ENCODE measurements at regions not wholly inside any gene's neighbourhood (a gene's known extent, or its start where the extent isn't known, plus 50 kb on each side); places are given as distances from the start of the nearest gene placed in this dataset.
A peak's percentile ranks its signal among the peaks of the same experiment; 100 is the strongest.

DNA sequence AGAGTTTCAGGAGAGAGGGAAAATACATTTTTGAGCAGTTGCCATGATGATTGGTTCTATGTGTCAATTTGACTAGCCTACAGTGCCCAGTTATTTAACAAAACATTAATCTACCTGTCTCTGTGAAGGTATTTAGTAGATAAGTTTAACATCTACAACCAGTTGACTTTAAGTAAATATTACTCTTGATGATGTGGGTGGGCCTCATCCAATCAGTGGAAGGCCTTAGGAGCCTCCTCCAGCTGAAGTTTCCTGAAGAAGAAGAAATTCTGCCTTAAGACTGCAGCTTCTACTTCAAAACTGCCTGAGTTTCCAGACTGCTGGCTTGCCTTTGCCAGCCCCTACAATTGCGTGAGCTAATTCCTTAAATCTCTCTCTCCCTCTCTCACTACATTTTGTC is 93.6 kb downstream of the OXSM start:
- Mint-ChIP-seq H3K4me1 (ENCODE audit: low read depth) (no peaks in the 10 kb centered on the region), H3K27me3 (ENCODE audit: low read depth) (peaks cover 17% of the 10 kb centered on the region), H3K4me3 (no peak overlapping the region), H3K9me3 (no peaks in the 10 kb centered on the region), H3K36me3 (ENCODE audit: insufficient read depth) (no peaks in the 10 kb centered on the region)
- no peak for ATAC-seq
- no peak for DNase-seq

DNA sequence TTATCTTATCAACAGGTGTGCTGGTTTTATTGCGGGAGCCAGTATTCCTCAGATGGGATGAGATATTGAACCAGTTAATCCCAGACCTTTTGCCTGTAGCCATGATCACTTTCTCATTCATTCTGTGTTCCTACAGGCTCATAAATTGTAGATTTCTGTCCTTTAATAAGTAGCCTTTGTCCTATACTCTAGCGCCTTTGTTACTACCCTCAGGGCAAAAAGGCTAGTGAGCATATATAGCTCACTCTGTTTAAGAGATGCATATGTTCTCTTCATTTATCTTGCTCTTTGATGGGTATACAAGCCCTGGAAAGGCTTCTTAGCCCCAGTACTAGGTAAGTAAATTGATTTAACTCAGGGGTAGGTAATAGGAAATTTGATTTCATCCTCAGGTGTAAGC is 95.1 kb downstream of the OXSM start:
- H3K36me3 Mint-ChIP-seq (ENCODE audit: insufficient read depth): no peaks in the 10 kb centered on the region
- no peaks in the 10 kb centered on the region for H3K4me1 Mint-ChIP-seq (ENCODE audit: low read depth)
- DNase-seq (no peak), ATAC-seq (no peak)
- H3K4me3 Mint-ChIP-seq: no peak overlapping the region
- no peaks in the 10 kb centered on the region for H3K9me3 Mint-ChIP-seq
- H3K27me3 Mint-ChIP-seq (ENCODE audit: low read depth): peaks cover 17% of the 10 kb centered on the region

DNA sequence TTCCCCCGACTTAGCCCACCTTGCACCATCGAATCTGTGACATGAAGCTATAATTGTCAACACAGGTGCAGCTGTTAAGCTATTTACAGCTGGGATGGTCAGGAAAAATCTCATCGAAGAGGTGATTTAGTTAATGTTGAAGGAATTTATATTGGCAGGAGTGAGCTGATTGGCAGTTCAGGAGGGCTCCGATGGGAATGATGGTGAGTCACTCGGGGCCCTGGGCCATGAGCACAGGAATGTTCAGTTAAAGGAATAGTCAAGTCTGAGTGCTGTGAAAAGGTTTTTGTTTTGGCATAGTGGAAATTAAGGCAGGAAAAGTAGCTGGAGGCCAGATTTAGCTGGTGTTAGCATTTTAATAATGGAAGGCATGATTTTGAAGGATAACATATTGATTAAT is 95.7 kb downstream of the OXSM start:
- Mint-ChIP-seq H3K4me3 (no peak overlapping the region), H3K27me3 (ENCODE audit: low read depth) (peaks cover 17% of the 10 kb centered on the region), H3K4me1 (ENCODE audit: low read depth) (no peaks in the 10 kb centered on the region), H3K9me3 (no peaks in the 10 kb centered on the region), H3K36me3 (ENCODE audit: insufficient read depth) (no peaks in the 10 kb centered on the region)
- DNase-seq (no peak), ATAC-seq (no peak)

- no peaks in the 10 kb centered on the region for H3K36me3 Mint-ChIP-seq (ENCODE audit: insufficient read depth)
- no peaks in the 10 kb centered on the region for H3K9me3 Mint-ChIP-seq
- DNase-seq (no peak), ATAC-seq (peak in 1 of 2 donors; percentile 28)
- peaks cover 17% of the 10 kb centered on the region for H3K27me3 Mint-ChIP-seq (ENCODE audit: low read depth)
- H3K4me1 Mint-ChIP-seq (ENCODE audit: low read depth): peaks cover 1% of the 10 kb centered on the region
- H3K4me3 Mint-ChIP-seq: no peak overlapping the region
Observed at GRCh38 chr3:25887907-25888306, 98.0 kb downstream of the OXSM start.

DNA sequence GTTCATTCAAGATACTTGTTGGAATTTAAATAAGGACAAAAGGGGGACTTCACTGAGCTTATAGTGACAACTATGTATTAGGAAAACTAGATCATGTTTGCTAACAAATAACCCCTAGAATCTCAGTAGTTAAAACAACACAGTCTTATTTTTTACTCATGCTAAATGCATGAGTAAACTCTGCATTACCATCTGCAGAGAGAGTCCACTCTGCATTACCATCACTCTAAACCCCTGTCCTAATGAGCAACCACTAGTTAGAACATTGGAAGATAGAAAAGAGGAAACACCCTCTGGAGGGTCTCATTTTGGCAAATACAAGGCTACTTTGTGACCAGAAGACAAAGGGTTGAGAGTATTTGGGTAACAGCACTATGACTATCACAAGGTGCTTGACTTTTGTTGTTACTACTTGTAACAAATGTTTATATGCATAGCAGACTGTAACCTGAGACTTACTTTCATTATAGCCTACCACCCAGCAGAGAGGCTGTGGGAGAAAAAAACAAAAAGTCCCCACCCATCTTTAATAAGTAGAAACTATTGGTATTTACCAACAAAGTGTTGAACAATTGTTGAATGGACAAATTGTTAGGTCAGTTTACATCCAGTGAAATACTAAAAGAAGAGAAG is 99.1 kb downstream of the OXSM start:
- H3K9me3 Mint-ChIP-seq: no peaks in the 10 kb centered on the region
- H3K36me3 Mint-ChIP-seq (ENCODE audit: insufficient read depth): no peaks in the 10 kb centered on the region
- peaks cover 12% of the 10 kb centered on the region for H3K27me3 Mint-ChIP-seq (ENCODE audit: low read depth)
- DNase-seq (no peak), ATAC-seq (no peak)
- peaks cover 1% of the 10 kb centered on the region for H3K4me1 Mint-ChIP-seq (ENCODE audit: low read depth)
- H3K4me3 Mint-ChIP-seq: no peak overlapping the region

DNA sequence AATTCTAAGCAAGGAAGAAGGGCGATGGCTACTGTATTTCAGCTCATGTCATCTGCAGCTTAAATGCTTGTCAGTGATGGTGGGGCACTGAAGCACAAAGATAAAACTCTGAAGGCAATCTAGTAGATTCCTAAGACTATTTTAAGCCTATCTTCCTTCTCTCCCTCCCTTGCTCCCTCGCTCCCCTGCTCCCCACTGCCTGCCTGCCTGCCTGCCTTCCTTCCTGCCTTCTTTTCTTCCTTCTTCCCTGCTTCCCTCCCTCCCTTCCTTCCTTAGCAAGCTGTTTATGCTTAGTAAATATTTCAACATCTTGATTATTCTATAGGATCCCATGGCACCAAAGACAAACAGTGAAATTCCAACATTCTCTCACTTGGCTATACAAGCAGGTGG is 99.6 kb downstream of the OXSM start:
- ATAC-seq: no peak
- DNase-seq: no peak
- Mint-ChIP-seq H3K4me3 (no peak overlapping the region), H3K36me3 (ENCODE audit: insufficient read depth) (no peaks in the 10 kb centered on the region), H3K9me3 (no peaks in the 10 kb centered on the region), H3K27me3 (ENCODE audit: low read depth) (peaks cover 12% of the 10 kb centered on the region), H3K4me1 (ENCODE audit: low read depth) (peaks cover 1% of the 10 kb centered on the region)

- no peaks in the 10 kb centered on the region for H3K36me3 Mint-ChIP-seq (ENCODE audit: insufficient read depth)
- H3K4me1 Mint-ChIP-seq (ENCODE audit: low read depth): peaks cover 1% of the 10 kb centered on the region
- no peaks in the 10 kb centered on the region for H3K27me3 Mint-ChIP-seq (ENCODE audit: low read depth)
- ATAC-seq: no peak
- H3K9me3 Mint-ChIP-seq: no peaks in the 10 kb centered on the region
- no peak overlapping the region for H3K4me3 Mint-ChIP-seq
- no peak for DNase-seq
Observed at GRCh38 chr3:25894101-25894500, 104.2 kb downstream of the OXSM start.

DNA sequence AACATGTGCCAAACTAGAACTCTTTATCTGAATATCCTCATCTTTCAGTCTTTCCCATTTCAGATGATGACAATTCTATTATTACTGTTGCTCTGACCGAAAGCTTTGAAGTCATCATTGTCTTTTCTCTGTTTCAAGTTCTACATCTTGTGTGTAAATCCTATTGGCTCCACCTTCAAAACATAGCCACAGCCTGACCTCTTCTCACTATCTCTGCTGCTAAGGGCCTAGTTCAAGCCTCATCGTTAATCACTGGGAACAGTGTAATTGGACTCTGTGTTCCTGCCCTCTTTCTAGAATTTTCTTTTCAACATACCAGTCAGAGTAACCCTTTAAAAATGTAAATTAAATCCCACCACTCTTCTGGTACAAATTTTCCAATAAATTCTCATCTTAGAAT is 105.1 kb downstream of the OXSM start:
- DNase-seq: no peak
- H3K27me3 Mint-ChIP-seq (ENCODE audit: low read depth): no peaks in the 10 kb centered on the region
- H3K4me1 Mint-ChIP-seq (ENCODE audit: low read depth): peaks cover 1% of the 10 kb centered on the region
- no peaks in the 10 kb centered on the region for H3K36me3 Mint-ChIP-seq (ENCODE audit: insufficient read depth)
- no peaks in the 10 kb centered on the region for H3K9me3 Mint-ChIP-seq
- no peak overlapping the region for H3K4me3 Mint-ChIP-seq
- no peak for ATAC-seq

- no peak overlapping the region for H3K4me3 Mint-ChIP-seq
- peaks cover 1% of the 10 kb centered on the region for H3K4me1 Mint-ChIP-seq (ENCODE audit: low read depth)
- no peaks in the 10 kb centered on the region for H3K36me3 Mint-ChIP-seq (ENCODE audit: insufficient read depth)
- ATAC-seq (no peak), DNase-seq (no peak)
- no peaks in the 10 kb centered on the region for H3K9me3 Mint-ChIP-seq
- H3K27me3 Mint-ChIP-seq (ENCODE audit: low read depth): no peaks in the 10 kb centered on the region
Observed at GRCh38 chr3:25895443-25895842, 105.6 kb downstream of the OXSM start.

GRCh38 chr3:25897019-25897418 is 107.1 kb downstream of the OXSM start:
- H3K4me1 Mint-ChIP-seq (ENCODE audit: low read depth): peaks cover 9% of the 10 kb centered on the region
- H3K4me3 Mint-ChIP-seq: no peak overlapping the region
- no peaks in the 10 kb centered on the region for H3K9me3 Mint-ChIP-seq
- H3K27me3 Mint-ChIP-seq (ENCODE audit: low read depth): no peaks in the 10 kb centered on the region
- ATAC-seq: no peak
- H3K36me3 Mint-ChIP-seq (ENCODE audit: insufficient read depth): no peaks in the 10 kb centered on the region
- no peak for DNase-seq

GRCh38 chr3:25899352-25900101 is 109.6 kb downstream of the OXSM start:
- Mint-ChIP-seq H3K4me1 (ENCODE audit: low read depth) (peaks cover 14% of the 10 kb centered on the region), H3K36me3 (ENCODE audit: insufficient read depth) (no peaks in the 10 kb centered on the region), H3K27me3 (ENCODE audit: low read depth) (no peaks in the 10 kb centered on the region), H3K4me3 (no peak overlapping the region), H3K9me3 (no peaks in the 10 kb centered on the region)
- ATAC-seq: no peak
- DNase-seq: no peak

DNA sequence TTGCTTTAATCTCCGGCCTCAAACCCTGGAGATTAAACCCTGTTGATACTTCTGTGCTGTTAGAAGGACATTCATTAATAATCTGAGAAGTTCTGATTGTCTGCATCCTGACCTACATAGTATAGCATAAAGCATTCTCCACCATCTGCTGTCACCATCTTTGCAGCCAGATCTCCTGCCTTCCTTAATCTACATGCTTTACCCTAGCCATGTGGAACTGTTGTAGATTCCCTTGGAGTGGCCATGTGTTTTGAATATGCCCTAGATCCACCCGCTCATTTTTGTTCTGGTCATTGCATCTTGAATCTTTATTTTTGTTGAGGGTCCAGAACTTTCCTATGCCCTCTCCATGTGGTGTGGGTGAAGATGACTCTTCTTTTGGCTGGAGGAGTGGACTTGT is 110.3 kb downstream of the OXSM start:
- no peaks in the 10 kb centered on the region for H3K36me3 Mint-ChIP-seq (ENCODE audit: insufficient read depth)
- H3K4me1 Mint-ChIP-seq (ENCODE audit: low read depth): peaks cover 14% of the 10 kb centered on the region
- H3K9me3 Mint-ChIP-seq: no peaks in the 10 kb centered on the region
- ATAC-seq (no peak), DNase-seq (no peak)
- H3K27me3 Mint-ChIP-seq (ENCODE audit: low read depth): no peaks in the 10 kb centered on the region
- no peak overlapping the region for H3K4me3 Mint-ChIP-seq

- no peaks in the 10 kb centered on the region for H3K36me3 Mint-ChIP-seq (ENCODE audit: insufficient read depth)
- H3K4me1 Mint-ChIP-seq (ENCODE audit: low read depth): peaks cover 14% of the 10 kb centered on the region
- no peaks in the 10 kb centered on the region for H3K27me3 Mint-ChIP-seq (ENCODE audit: low read depth)
- no peak for DNase-seq
- H3K4me3 Mint-ChIP-seq: no peak overlapping the region
- ATAC-seq: no peak
- no peaks in the 10 kb centered on the region for H3K9me3 Mint-ChIP-seq
Observed at GRCh38 chr3:25901796-25902195, 111.9 kb downstream of the OXSM start.

- Mint-ChIP-seq H3K4me3 (no peak overlapping the region), H3K27me3 (ENCODE audit: low read depth) (no peaks in the 10 kb centered on the region), H3K9me3 (no peaks in the 10 kb centered on the region), H3K36me3 (ENCODE audit: insufficient read depth) (no peaks in the 10 kb centered on the region), H3K4me1 (ENCODE audit: low read depth) (peaks cover 14% of the 10 kb centered on the region)
- DNase-seq (no peak), ATAC-seq (no peak)
Observed at GRCh38 chr3:25902586-25902985, 112.7 kb downstream of the OXSM start.

- H3K4me3 Mint-ChIP-seq: no peak overlapping the region
Observed at GRCh38 chr3:25903371-25904129, 113.7 kb downstream of the OXSM start.

More at GRCh38 chr3:25903371-25904129, 113.7 kb downstream of the OXSM start:
- ATAC-seq: no peak
- no peak for DNase-seq
- H3K36me3 Mint-ChIP-seq (ENCODE audit: insufficient read depth): no peaks in the 10 kb centered on the region
- H3K4me1 Mint-ChIP-seq (ENCODE audit: low read depth): peaks cover 14% of the 10 kb centered on the region
- no peaks in the 10 kb centered on the region for H3K27me3 Mint-ChIP-seq (ENCODE audit: low read depth)
- no peaks in the 10 kb centered on the region for H3K9me3 Mint-ChIP-seq

Measured in activated T-cell treated with anti-CD3 and anti-CD28 coated beads, Interleukin-2, amount 50 U/mL, for 4 hours (primary cell).